ENCODE measurements at regions not wholly inside any gene's neighbourhood (a gene's known extent, or its start where the extent isn't known, plus 50 kb on each side); places are given as distances from the start of the nearest gene placed in this dataset.

GRCh38 chrX:150036641-150037040 is 98.3 kb upstream of the EOLA2 start:
- Histone ChIP-seq H2AFZ (ENCODE audit: low read length) (no peak overlapping the region), H3K4me1 (ENCODE audit: insufficient read depth, low read length) (no peaks in the 10 kb centered on the region)
- no peak for TF ChIP-seq CTCF (conservative IDR thresholded peaks at IDR 0.05)

More at GRCh38 chrX:150036641-150037040, 98.3 kb upstream of the EOLA2 start:
- H3K36me3 Mint-ChIP-seq (ENCODE audit: insufficient read depth in 1 of 3, low read depth in 3 of 3): no peaks in the 10 kb centered on the region; a peak in 2 of 7 replicates
- Histone ChIP-seq H3K79me2 (ENCODE audit: insufficient read depth, low read length) (no peaks in the 10 kb centered on the region), H3K27me3 (ENCODE audit: insufficient read depth, low read length) (no peaks in the 10 kb centered on the region), H3K23ac (ENCODE audit: insufficient read length, low read depth, low read length) (no peak overlapping the region), H2BK5ac (ENCODE audit: insufficient read length, low read length) (no peak overlapping the region), H3K23me2 (ENCODE audit: insufficient read length, low read depth, low read length, poor library complexity, severe bottlenecking) (no peaks in the 10 kb centered on the region), H3K14ac (ENCODE audit: insufficient read depth, low read length) (no peak overlapping the region), H4K8ac (replicated peaks; ENCODE audit: insufficient read length, low read depth, low read length) (no peak overlapping the region), H2BK120ac (ENCODE audit: low read depth, low read length, poor library complexity, severe bottlenecking) (no peak overlapping the region), H3K27ac (ENCODE audit: insufficient read length, low read depth, low read length) (no peak overlapping the region), H3T11ph (ENCODE audit: low read length) (no peak overlapping the region), H4K20me1 (ENCODE audit: control insufficient read depth, insufficient read depth, insufficient read length) (no peaks in the 10 kb centered on the region), H2BK15ac (ENCODE audit: low read depth, low read length) (no peak overlapping the region), H3K9ac (ENCODE audit: extremely low read depth, insufficient read length, low read length) (no peak overlapping the region), H2BK12ac (ENCODE audit: insufficient read length, low read depth, low read length) (no peak overlapping the region), H3K4me2 (ENCODE audit: insufficient read depth, insufficient read length, low read length) (no peak overlapping the region), H3K18ac (ENCODE audit: insufficient read length, low read depth, low read length) (no peak overlapping the region), H2BK20ac (ENCODE audit: low read depth, low read length, poor library complexity, severe bottlenecking) (no peak overlapping the region), H2AK5ac (ENCODE audit: insufficient read length, low read length) (no peak overlapping the region), H3K4ac (ENCODE audit: low read depth, low read length) (no peak overlapping the region), H3K9me3 (ENCODE audit: control insufficient read depth, low read depth, low read length) (peaks cover 6% of the 10 kb centered on the region), H4K91ac (ENCODE audit: insufficient read length, low read depth, low read length) (no peak overlapping the region), H4K5ac (ENCODE audit: insufficient read length, low read depth, low read length) (no peak overlapping the region), H3K56ac (ENCODE audit: insufficient read length, low read depth, low read length) (no peak overlapping the region), H3K79me1 (ENCODE audit: insufficient read depth, low read depth, low read length, poor library complexity, severe bottlenecking) (no peaks in the 10 kb centered on the region)
- peaks cover 8 to 10% of the 10 kb centered on the region in 2 experiments for H3K4me1 Mint-ChIP-seq
- no peak overlapping the region; a peak in 1 of 7 replicates for H3K27ac Mint-ChIP-seq
- H3K9me3 Mint-ChIP-seq: peaks cover 56 to 65% of the 10 kb centered on the region in 2 experiments
- H3K4me3 Mint-ChIP-seq: no peak overlapping the region
- WGBS (ENCODE audit: extremely low coverage, insufficient read length, low lambda C conversion rate): no CpG with 5 or more reads among the region's 3 CpGs
- H3K27me3 Mint-ChIP-seq (ENCODE audit: low read depth): peaks cover 8% of the 10 kb centered on the region
- DNase-seq: no peak
